GM18505 (cell line): ENCODE measurements at regions not wholly inside any gene's neighbourhood (a gene's known extent, or its start where the extent isn't known, plus 50 kb on each side); places are given as distances from the start of the nearest gene placed in this dataset.
A peak's percentile ranks its signal among the peaks of the same experiment; 100 is the strongest.
"Not testable (repeated sequence)": the region's sequence is repeated elsewhere in the genome, so short reads cannot be mapped to it uniquely, and the experiment has no call there.

Experiments
- ATAC-seq: cut with Tn5 transposase; IDR thresholded peaks from one replicate; pipeline ENCODE4 v1.9.1; 2021; ENCODE audit not compliant: unreplicated experiment
- POLR2A ChIP-seq: IDR thresholded peaks from 4 replicates; pipeline ENCODE4 v1.6.1; 2011; ENCODE audit warnings: borderline replicate concordance; ENCODE audit not compliant: insufficient read depth, insufficient read length; ENCODE audit errors: extremely low read depth

- no peak for TF ChIP-seq POLR2A
- no peak for ATAC-seq
Observed at GRCh38 chr4:26208237-26208994, 112.4 kb upstream of the RBPJ start.

- not testable (repeated sequence) for ATAC-seq
Observed at GRCh38 chr4:26209378-26209777, 111.4 kb upstream of the RBPJ start.

- no peak for TF ChIP-seq POLR2A
- no peak for ATAC-seq
Observed at GRCh38 chr4:26212528-26212927, 108.3 kb upstream of the RBPJ start.

- no peak for ATAC-seq
Observed at GRCh38 chr4:26213317-26213716, 107.5 kb upstream of the RBPJ start.

GRCh38 chr4:26214994-26215393, 105.8 kb upstream of the RBPJ start:
- no peak for TF ChIP-seq POLR2A
- no peak for ATAC-seq

More at GRCh38 chr4:26213317-26213716, 107.5 kb upstream of the RBPJ start:
- no peak for TF ChIP-seq POLR2A

- TF ChIP-seq POLR2A: no peak
- ATAC-seq: no peak
Observed at GRCh38 chr4:26215725-26216124, 105.1 kb upstream of the RBPJ start.

GRCh38 chr4:26217481-26217880, 103.3 kb upstream of the RBPJ start:
- no peak for TF ChIP-seq POLR2A
- ATAC-seq: no peak

GRCh38 chr4:26217961-26218676, 102.7 kb upstream of the RBPJ start:
- TF ChIP-seq POLR2A: no peak
- ATAC-seq: peak; percentile 78

GRCh38 chr4:26218677-26219605, 101.9 kb upstream of the RBPJ start:
- TF ChIP-seq POLR2A: no peak
- ATAC-seq: peak; percentile 30

GRCh38 chr4:26220696-26221095, 100.1 kb upstream of the RBPJ start:
- no peak for ATAC-seq
- TF ChIP-seq POLR2A: no peak

- TF ChIP-seq POLR2A: no peak
- ATAC-seq: no peak
Observed at GRCh38 chr4:26223155-26223554, 97.7 kb upstream of the RBPJ start.

GRCh38 chr4:26226629-26227376, 94.0 kb upstream of the RBPJ start:
- ATAC-seq: no peak
- TF ChIP-seq POLR2A: no peak

GRCh38 chr4:26227601-26228229, 93.1 kb upstream of the RBPJ start:
- no peak for TF ChIP-seq POLR2A
- no peak for ATAC-seq

- TF ChIP-seq POLR2A: no peak
- ATAC-seq: no peak
Observed at GRCh38 chr4:26228883-26229282, 91.9 kb upstream of the RBPJ start.
